Left ventricle myocardium inferior (tissue), 1 donor: ENCODE measurements at regions not wholly inside any gene's neighbourhood (a gene's known extent, or its start where the extent isn't known, plus 50 kb on each side); places are given as distances from the start of the nearest gene placed in this dataset.

Source experiments
- DNase-seq: peaks from one replicate; pipeline ENCODE4 v3.0.0-alpha.2; 2020
- H3K27ac ChIP-seq: fragments of 200-600 bp; replicated peaks from 2 replicates; pipeline ENCODE4 v1.8.0; 2021
- H3K27me3 ChIP-seq: fragments of 200-600 bp; 2 replicates; pipeline ENCODE4 v1.8.0; 2021; ENCODE audit warnings: low read depth
- H3K36me3 ChIP-seq: fragments of 200-600 bp; 2 replicates; pipeline ENCODE4 v1.8.0; 2021
- H3K4me1 ChIP-seq: fragments of 200-600 bp; 2 replicates; pipeline ENCODE4 v1.8.0; 2021
- H3K4me3 ChIP-seq: fragments of 200-600 bp; 2 replicates; pipeline ENCODE4 v1.8.0; 2021; ENCODE audit warnings: mild to moderate bottlenecking, moderate library complexity
- H3K9me3 ChIP-seq: fragments of 200-600 bp; replicated peaks from 2 replicates; pipeline ENCODE4 v1.8.0; 2021
- intact Hi-C: fragments of 100-400 bp; cut with micrococcal nuclease; formaldehyde crosslinking; loops from one replicate; pipeline ENCODE4 v1.11.0; 2022
- TF ChIP-seq, protein P1 (sequence below): fragments of 200-600 bp; IDR thresholded peaks from 2 replicates; pipeline ENCODE4 v1.8.0; 2021; ENCODE audit warnings: antibody characterized with exemption, mild to moderate bottlenecking, borderline replicate concordance
- donor health status: DM: no; HTN: yes; CAD: no; lungs with severe emphysema.

DNA sequence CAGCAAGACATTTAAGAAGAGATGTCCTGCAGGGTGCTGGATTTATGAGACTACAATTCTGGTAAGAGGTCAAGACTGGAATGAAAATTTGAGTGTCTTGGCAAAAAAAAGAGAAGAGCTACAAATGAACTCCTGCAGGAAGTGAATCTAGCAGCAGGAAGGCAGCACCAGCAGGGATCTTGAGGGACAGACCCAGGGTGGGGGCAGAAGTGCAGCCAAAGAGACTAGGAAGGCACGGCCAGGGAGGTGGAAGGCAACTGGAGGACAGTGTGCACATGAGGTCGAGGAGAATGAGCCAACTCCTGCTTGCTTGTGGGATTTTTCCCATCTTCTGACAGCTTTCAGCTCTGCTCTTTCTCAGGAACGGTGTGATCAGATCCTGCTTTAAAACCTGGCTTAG lies 263.2 kb downstream of the BUD13 start:
- Histone ChIP-seq H3K36me3 (no peaks in the 10 kb centered on the region), H3K4me3 (no peak overlapping the region), H3K27ac (no peak overlapping the region), H3K4me1 (no peaks in the 10 kb centered on the region), H3K9me3 (no peaks in the 10 kb centered on the region), H3K27me3 (peaks cover 96% of the 10 kb centered on the region)
- DNase-seq, result no peak
- intact Hi-C loops, result no loop called here
- TF ChIP-seq, protein P1, sequence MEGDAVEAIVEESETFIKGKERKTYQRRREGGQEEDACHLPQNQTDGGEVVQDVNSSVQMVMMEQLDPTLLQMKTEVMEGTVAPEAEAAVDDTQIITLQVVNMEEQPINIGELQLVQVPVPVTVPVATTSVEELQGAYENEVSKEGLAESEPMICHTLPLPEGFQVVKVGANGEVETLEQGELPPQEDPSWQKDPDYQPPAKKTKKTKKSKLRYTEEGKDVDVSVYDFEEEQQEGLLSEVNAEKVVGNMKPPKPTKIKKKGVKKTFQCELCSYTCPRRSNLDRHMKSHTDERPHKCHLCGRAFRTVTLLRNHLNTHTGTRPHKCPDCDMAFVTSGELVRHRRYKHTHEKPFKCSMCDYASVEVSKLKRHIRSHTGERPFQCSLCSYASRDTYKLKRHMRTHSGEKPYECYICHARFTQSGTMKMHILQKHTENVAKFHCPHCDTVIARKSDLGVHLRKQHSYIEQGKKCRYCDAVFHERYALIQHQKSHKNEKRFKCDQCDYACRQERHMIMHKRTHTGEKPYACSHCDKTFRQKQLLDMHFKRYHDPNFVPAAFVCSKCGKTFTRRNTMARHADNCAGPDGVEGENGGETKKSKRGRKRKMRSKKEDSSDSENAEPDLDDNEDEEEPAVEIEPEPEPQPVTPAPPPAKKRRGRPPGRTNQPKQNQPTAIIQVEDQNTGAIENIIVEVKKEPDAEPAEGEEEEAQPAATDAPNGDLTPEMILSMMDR, result no peak

DNA sequence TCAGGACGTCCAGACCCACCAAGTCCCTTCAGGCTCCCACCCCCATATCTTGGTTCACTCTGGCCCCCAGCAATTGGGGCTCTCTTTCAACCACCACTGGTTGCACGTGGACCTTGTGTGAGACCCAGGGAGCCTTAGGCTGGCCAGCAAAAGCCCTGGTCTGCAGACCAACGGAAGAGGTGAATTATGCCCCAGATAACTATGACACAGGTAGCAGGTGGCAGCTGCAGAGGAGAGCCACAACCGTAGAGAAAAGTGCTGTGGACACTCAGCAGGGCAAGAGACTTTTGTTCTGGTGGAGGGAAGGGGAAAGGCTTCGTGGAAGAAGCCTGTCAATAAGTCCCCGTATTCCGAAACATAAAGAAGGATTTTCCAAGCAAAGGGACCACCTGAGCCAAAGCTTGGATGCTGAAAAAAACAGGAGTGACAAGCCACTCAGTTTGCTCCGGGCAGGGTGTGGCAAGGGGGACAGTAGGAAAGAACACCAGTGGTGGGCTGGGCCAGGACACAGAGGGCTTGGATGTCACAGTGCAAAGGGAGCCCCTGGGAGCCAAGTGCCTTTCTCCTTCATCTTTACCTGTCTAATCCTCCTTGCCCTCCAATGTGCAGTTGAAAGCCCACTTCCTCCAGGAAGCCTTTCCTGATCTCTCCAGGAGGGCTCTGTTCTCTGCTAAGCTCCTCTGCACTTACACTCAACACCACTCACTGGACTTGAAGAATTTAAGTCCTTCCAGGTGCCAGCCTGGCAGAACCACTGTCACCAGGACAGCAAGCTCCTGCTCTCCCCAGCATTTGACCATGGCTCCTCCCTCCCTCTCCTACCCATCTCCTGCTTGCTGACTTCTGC lies 264.7 kb downstream of the BUD13 start:
- H3K27me3 ChIP-seq, result peaks cover 86% of the 10 kb centered on the region
- no peaks in the 10 kb centered on the region for H3K4me1 ChIP-seq

DNA sequence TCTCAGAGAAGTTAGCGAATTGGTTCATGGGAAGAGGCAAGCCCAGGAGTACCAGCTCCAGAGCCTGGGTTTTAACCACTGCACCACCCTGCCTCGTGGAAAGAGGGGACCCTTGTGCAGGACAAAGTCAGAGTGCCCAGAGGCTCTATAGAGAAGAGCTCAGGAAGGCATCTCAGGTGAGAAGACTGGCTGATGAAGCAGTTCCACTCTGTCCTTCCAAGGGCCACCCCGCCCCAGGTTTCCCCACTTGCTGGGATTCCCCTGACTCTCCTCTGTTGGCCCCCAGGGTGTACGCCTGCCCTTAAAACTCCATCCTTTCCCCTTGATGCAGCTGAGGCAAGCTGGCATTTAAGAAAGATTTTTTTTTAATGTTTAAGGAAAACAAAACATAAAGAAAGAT lies 265.8 kb downstream of the BUD13 start:
- H3K27ac ChIP-seq, result no peak overlapping the region
- TF ChIP-seq, protein P1, result no peak
- no peaks in the 10 kb centered on the region for H3K4me1 ChIP-seq
- no peak overlapping the region for H3K4me3 ChIP-seq
- no peak for DNase-seq
- no peaks in the 10 kb centered on the region for H3K36me3 ChIP-seq
- H3K27me3 ChIP-seq, result peaks cover 84% of the 10 kb centered on the region
- no peaks in the 10 kb centered on the region for H3K9me3 ChIP-seq
- intact Hi-C loops, result no loop called here

More for the DNA sequence above, 264.7 kb downstream of the BUD13 start:
- H3K4me3 ChIP-seq, result no peak overlapping the region
- intact Hi-C loops, result no loop called here
- TF ChIP-seq, protein P1, result no peak
- H3K36me3 ChIP-seq, result no peaks in the 10 kb centered on the region
- H3K27ac ChIP-seq, result no peak overlapping the region
- no peaks in the 10 kb centered on the region for H3K9me3 ChIP-seq
- no peak for DNase-seq

DNA sequence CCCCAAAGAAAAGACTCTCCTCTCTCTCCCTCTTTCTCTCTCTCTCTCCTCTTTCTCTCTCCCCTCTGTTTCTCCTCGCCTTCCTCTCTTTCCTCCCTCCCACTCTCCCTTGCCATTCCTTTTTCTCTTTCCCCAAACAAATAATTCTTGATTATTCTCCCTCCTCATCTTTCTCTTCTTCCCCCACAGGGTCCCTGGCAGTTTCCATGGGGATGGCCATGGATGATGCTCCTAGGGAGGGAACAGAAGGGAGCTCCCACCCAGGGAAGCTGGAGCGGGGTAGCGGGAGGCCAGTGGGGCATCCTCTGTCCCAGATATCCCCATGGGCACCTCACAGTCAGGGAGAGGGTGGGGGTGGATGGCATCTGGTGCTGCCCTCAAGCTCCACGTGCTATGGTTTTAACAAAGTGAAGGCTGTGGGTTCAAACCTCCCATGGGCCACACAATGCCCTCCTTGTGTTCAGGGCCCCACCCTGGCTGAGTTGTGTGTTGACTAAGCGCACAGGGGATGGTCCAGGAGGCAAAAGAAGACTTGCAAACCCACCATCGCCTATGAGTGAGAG lies 266.4 kb downstream of the BUD13 start:
- Histone ChIP-seq H3K4me3 (no peak overlapping the region), H3K4me1 (no peaks in the 10 kb centered on the region), H3K36me3 (no peaks in the 10 kb centered on the region), H3K9me3 (no peaks in the 10 kb centered on the region), H3K27ac (no peak overlapping the region), H3K27me3 (peaks cover 84% of the 10 kb centered on the region)
- DNase-seq, result no peak
- TF ChIP-seq, protein P1, result no peak
- intact Hi-C loops, result no loop called here

DNA sequence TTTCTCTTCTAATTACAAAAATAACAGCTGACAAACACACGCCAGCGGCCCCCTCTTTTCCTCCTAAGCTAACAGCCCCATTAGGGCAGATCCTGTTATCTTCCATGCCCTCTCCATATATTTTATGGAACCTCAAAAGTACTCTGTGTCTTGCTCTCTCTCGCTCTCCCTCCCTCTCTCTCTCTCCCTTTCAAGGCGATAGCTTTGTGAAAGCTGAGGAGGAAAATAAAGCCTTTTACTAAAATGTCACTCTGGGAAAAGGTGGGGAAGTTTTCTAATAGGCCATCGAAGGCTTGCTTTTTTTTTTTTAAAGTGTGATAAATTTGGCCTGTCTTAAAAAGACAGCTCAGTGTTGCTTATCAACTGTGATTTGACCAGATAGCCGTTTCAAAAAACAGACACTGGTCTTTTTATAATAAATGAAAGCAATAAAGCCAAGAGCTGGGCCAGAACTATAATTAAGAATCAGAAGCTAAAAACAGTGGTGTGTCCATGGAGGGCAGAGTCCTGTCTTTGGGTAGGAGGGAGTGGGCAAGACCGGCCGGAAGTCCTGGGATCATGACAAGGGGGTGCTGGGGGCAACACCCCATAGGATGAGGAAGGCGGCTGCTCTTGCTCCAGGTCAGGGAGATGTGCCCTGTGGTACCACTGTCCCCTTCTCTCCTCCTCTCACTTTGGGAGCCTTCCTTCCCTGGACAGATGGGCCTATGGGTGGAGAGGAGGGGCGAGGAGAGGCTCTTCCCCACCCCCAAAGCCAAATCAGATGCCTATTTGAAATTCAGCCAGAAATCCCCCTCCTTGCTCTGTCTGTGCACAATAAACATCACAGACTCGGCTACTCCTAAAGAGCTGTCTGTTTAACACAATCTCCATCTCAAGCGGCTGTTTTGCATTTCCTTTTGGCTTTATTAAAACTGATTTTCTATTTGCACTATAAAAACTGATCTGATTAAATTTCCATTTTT lies 267.2 kb downstream of the BUD13 start:
- H3K4me1 ChIP-seq, result no peaks in the 10 kb centered on the region

More for the DNA sequence above, 267.2 kb downstream of the BUD13 start:
- intact Hi-C loops, result no loop called here
- Histone ChIP-seq H3K9me3 (no peaks in the 10 kb centered on the region), H3K27me3 (peaks cover 85% of the 10 kb centered on the region), H3K36me3 (no peaks in the 10 kb centered on the region), H3K4me3 (no peak overlapping the region), H3K27ac (no peak overlapping the region)
- DNase-seq, result no peak
- TF ChIP-seq, protein P1, result no peak
